SK-N-SH treated with all-trans-retinoic acid at 6 μM for 48 hours (cell line): ENCODE measurements at regions not wholly inside any gene's neighbourhood (a gene's known extent, or its start where the extent isn't known, plus 50 kb on each side); places are given as distances from the start of the nearest gene placed in this dataset.

Experiments
- ATAC-seq: fragments of 200-7000 bp; cut with Tn5 transposase; 3 replicates; pipeline ENCODE4 v1.9.1; 2020; ENCODE audit warnings: mild to moderate bottlenecking, moderate library complexity
- ARNTL ChIP-seq: fragments of 450-650 bp; formaldehyde crosslinking; IDR thresholded peaks from 2 replicates; pipeline ENCODE4 v1.5.0; 2020; ENCODE audit warnings: low read depth, mild to moderate bottlenecking, moderate library complexity, borderline replicate concordance
- BACH2 ChIP-seq: fragments of 250-450 bp; sonication (Bioruptor Pico); IDR thresholded peaks from 2 replicates; pipeline ENCODE4 v1.9.0; 2021; ENCODE audit warnings: mild to moderate bottlenecking, borderline replicate concordance
- CREB5 ChIP-seq: fragments of 250-450 bp; sonication (Bioruptor Pico); IDR thresholded peaks from 2 replicates; pipeline ENCODE4 v1.5.1; 2020; ENCODE audit warnings: low read depth, mild to moderate bottlenecking, moderate library complexity
- CSDC2 ChIP-seq: fragments of 250-450 bp; sonication (Bioruptor Pico); IDR thresholded peaks from 2 replicates; pipeline ENCODE4 v1.5.0; 2020; ENCODE audit warnings: mild to moderate bottlenecking, moderate library complexity
- CSRNP3 ChIP-seq: fragments of 250-450 bp; sonication (Bioruptor Pico); IDR thresholded peaks from 2 replicates; pipeline ENCODE4 v1.5.1; 2021; ENCODE audit warnings: mild to moderate bottlenecking, moderate library complexity
- ESRRG ChIP-seq: fragments of 250-450 bp; sonication (Bioruptor Pico); IDR thresholded peaks from 2 replicates; pipeline ENCODE4 v1.6.1; 2021; ENCODE audit warnings: mild to moderate bottlenecking
- GLIS3 ChIP-seq: fragments of 250-450 bp; sonication (Bioruptor Pico); IDR thresholded peaks from 2 replicates; pipeline ENCODE4 v1.5.0; 2020; ENCODE audit warnings: mild to moderate bottlenecking, moderate library complexity
- ISL1 ChIP-seq: fragments of 250-450 bp; sonication (Bioruptor Pico); IDR thresholded peaks from 2 replicates; pipeline ENCODE4 v2.1.2; 2022; ENCODE audit warnings: mild to moderate bottlenecking, moderate library complexity
- PATZ1 ChIP-seq: fragments of 250-450 bp; sonication (Bioruptor Pico); IDR thresholded peaks from 2 replicates; pipeline ENCODE4 v1.8.0; 2020; ENCODE audit warnings: mild to moderate bottlenecking, moderate library complexity, borderline replicate concordance
- POU6F1 ChIP-seq: fragments of 250-450 bp; sonication (Bioruptor Pico); IDR thresholded peaks from 2 replicates; pipeline ENCODE4 v1.8.0; 2021; ENCODE audit warnings: low read depth, mild to moderate bottlenecking, moderate library complexity, borderline replicate concordance
- PPARA ChIP-seq: fragments of 250-450 bp; sonication (Bioruptor Pico); IDR thresholded peaks from 2 replicates; pipeline ENCODE4 v1.5.0; 2020; ENCODE audit warnings: mild to moderate bottlenecking, borderline replicate concordance
- RARB ChIP-seq: fragments of 250-450 bp; sonication (Bioruptor Pico); IDR thresholded peaks from 2 replicates; pipeline ENCODE4 v1.8.0; 2021; ENCODE audit warnings: mild to moderate bottlenecking, moderate library complexity
- SNAI2 ChIP-seq: fragments of 250-450 bp; sonication (Bioruptor Pico); IDR thresholded peaks from 2 replicates; pipeline ENCODE4 v1.5.0; 2020; ENCODE audit warnings: mild to moderate bottlenecking, moderate library complexity
- TCF4 ChIP-seq: fragments of 250-450 bp; sonication (Bioruptor Pico); IDR thresholded peaks from 2 replicates; pipeline ENCODE4 v1.8.0; 2021; ENCODE audit warnings: mild to moderate bottlenecking, moderate library complexity, borderline replicate concordance
- TOX ChIP-seq: fragments of 250-450 bp; sonication (Bioruptor Pico); IDR thresholded peaks from 2 replicates; pipeline ENCODE4 v1.8.0; 2021; ENCODE audit warnings: mild to moderate bottlenecking, moderate library complexity, borderline replicate concordance
- TSHZ2 ChIP-seq: fragments of 250-450 bp; sonication (Bioruptor Pico); IDR thresholded peaks from 2 replicates; pipeline ENCODE4 v1.5.0; 2020; ENCODE audit warnings: mild to moderate bottlenecking, moderate library complexity
- ZC3H10 ChIP-seq: fragments of 250-450 bp; sonication (Bioruptor Pico); IDR thresholded peaks from 2 replicates; pipeline ENCODE4 v1.5.1; 2021; ENCODE audit warnings: mild to moderate bottlenecking, moderate library complexity
- ZFP30 ChIP-seq: fragments of 450-650 bp; formaldehyde crosslinking; IDR thresholded peaks from 2 replicates; pipeline ENCODE4 v1.5.0; 2022; ENCODE audit warnings: mild to moderate bottlenecking, moderate library complexity
- ZNF565 ChIP-seq: fragments of 450-650 bp; formaldehyde crosslinking; conservative IDR thresholded peaks from 2 replicates; pipeline ENCODE4 v1.5.0; 2020; ENCODE audit warnings: low read depth, mild to moderate bottlenecking, moderate library complexity
- ZNF70 ChIP-seq: fragments of 450-650 bp; formaldehyde crosslinking; IDR thresholded peaks from 2 replicates; pipeline ENCODE4 v1.5.0; 2020; ENCODE audit warnings: mild to moderate bottlenecking, moderate library complexity

- no peak for TF ChIP-seq TOX (CRISPR knock-in tag)
- no peak for TF ChIP-seq SNAI2 (CRISPR knock-in tag)
- no peak for TF ChIP-seq BACH2 (CRISPR knock-in tag)
- TF ChIP-seq POU6F1, result no peak
- no peak for TF ChIP-seq ARNTL
- TF ChIP-seq CREB5 (CRISPR knock-in tag), result no peak
- TF ChIP-seq ZFP30, result no peak
- TF ChIP-seq ESRRG (CRISPR knock-in tag), result no peak
- no peak for TF ChIP-seq CSRNP3 (CRISPR knock-in tag)
- no peak for TF ChIP-seq TSHZ2 (CRISPR knock-in tag)
- no peak for TF ChIP-seq ISL1 (CRISPR knock-in tag)
- no peak for TF ChIP-seq CSDC2 (CRISPR knock-in tag)
- TF ChIP-seq TCF4 (CRISPR knock-in tag), result no peak
- TF ChIP-seq RARB, result no peak
- no peak for TF ChIP-seq ZC3H10 (CRISPR knock-in tag)
- TF ChIP-seq ZNF565 (CRISPR knock-in tag), result no peak
- no peak for TF ChIP-seq PPARA (CRISPR knock-in tag)
- ATAC-seq, result no peak
Observed at GRCh38 chr17:69709441-69709840, 294.9 kb downstream of the MAP2K6 start.

GRCh38 chr17:69710926-69711325 lies 296.4 kb downstream of the MAP2K6 start:
- no peak for ATAC-seq
- TF ChIP-seq TOX (CRISPR knock-in tag) (no peak), ZNF565 (CRISPR knock-in tag) (no peak), SNAI2 (CRISPR knock-in tag) (no peak), PPARA (CRISPR knock-in tag) (no peak), TCF4 (CRISPR knock-in tag) (no peak), ARNTL (no peak), ESRRG (CRISPR knock-in tag) (no peak)
- TF ChIP-seq, all 23 proteins: peak for 0

- TF ChIP-seq PATZ1 (CRISPR knock-in tag) (peak; percentile 45; the same call in 1 of the 2 replicates), BACH2 (CRISPR knock-in tag) (no peak), TSHZ2 (CRISPR knock-in tag) (no peak), ESRRG (CRISPR knock-in tag) (no peak), CREB5 (CRISPR knock-in tag) (no peak), TCF4 (CRISPR knock-in tag) (peak; percentile 67; the same call in 1 of the 2 replicates), CSRNP3 (CRISPR knock-in tag) (no peak), ZNF70 (CRISPR knock-in tag) (no peak), ZFP30 (no peak), ISL1 (CRISPR knock-in tag) (peak; percentile 91), GLIS3 (CRISPR knock-in tag) (peak; percentile 72; the same call in 1 of the 2 replicates)
- peak; percentile 24; the same call in 1 of the 3 replicates for ATAC-seq
Observed at GRCh38 chr17:69711541-69711940, 297.0 kb downstream of the MAP2K6 start.
